ENCODE measurements at regions not wholly inside any gene's neighbourhood (a gene's known extent, or its start where the extent isn't known, plus 50 kb on each side); places are given as distances from the start of the nearest gene placed in this dataset.
"Not testable (repeated sequence)": the region's sequence is repeated elsewhere in the genome, so short reads cannot be mapped to it uniquely, and the experiment has no call there.

DNA sequence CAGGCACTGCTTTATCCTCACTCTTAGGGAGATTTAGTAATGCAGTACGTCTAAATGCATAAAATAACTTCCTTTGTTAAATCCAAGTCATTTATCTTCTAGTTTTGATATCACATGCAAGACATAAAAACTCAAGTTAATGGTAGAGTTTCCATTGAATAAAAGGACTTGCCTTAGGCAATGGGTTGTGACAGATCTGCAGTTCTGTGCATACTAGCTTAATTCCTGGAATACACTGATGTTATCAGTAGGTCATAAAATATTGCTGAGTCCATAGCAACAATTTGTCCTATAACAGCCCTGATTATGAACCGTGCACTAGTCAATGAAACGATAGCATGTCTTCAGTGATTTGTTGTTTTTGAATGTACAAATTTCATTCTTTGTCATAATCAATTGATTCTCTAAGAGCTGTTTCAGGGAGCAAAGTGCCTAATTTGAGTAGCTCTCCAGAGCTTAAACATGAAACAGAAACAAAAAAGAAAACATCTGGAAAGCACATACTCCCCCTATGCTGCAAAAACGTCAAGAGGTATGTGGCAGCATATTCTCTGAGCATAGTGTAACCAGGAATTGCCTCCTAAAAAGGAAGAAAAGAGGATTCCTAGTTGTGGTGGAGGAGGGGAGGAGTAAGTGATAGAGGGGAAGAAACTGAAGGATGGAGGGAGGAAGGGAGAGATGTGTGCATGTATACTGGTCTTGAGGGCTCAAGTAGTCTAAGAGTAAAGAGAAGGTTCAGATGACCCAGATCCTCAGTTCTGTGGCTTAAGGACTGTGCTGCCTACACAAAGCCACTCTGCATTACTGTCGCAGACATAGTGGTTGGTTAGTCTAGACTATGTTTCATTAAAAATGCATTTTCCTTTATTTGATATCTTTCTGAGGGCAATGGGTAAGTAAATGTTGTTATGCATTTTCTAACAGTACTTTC is 589.2 kb downstream of the PRR16 start:
- ChIA-PET CTCF (no interaction called here), POLR2A (no interaction called here)
- peaks cover 1% of the 10 kb centered on the region for H3K9me3 Mint-ChIP-seq (ENCODE audit: insufficient read depth)

DNA sequence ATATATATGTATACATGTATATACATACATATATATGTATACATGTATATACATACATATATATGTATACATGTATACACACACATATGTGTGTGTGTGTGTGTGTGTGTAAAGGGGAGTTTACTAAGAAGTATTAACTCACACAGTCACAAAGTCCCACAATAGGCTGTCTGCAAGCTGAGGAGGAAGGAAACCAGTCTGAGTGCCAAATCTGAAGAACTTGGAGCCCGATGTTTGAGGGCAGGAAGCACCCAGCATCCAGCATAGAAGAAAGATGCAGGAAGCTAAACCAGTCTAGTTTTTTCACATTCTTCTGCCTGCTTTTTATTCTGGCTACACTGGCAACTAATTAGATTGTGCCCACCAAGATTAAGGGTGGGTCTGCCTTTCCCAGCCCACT is 591.5 kb downstream of the PRR16 start:
- H3K79me2 ChIP-seq (ENCODE audit: control insufficient read depth, insufficient read depth, low read length), result no peaks in the 10 kb centered on the region
- no peak overlapping the region for H3K9ac ChIP-seq (ENCODE audit: low read length)
- intact Hi-C loops (cut with micrococcal nuclease), result no loop called here
- H3K27me3 ChIP-seq (replicated peaks in 1 of 4; ENCODE audit: control extremely low read depth in 1 of 4, control insufficient read depth in 3 of 4, insufficient read depth in 4 of 4, low read length in 3 of 4), result no peaks in the 10 kb centered on the region
- H3K4me1 Mint-ChIP-seq, result no peaks in the 10 kb centered on the region
- no peak overlapping the region for H3K4me3 Mint-ChIP-seq
- no peak for TF ChIP-seq EZH2 (IDR thresholded peaks at IDR 0.05; ENCODE audit: borderline replicate concordance, insufficient read depth, low read depth, low read length, poor library complexity, severe bottlenecking)
- TF ChIP-seq, protein P1, sequence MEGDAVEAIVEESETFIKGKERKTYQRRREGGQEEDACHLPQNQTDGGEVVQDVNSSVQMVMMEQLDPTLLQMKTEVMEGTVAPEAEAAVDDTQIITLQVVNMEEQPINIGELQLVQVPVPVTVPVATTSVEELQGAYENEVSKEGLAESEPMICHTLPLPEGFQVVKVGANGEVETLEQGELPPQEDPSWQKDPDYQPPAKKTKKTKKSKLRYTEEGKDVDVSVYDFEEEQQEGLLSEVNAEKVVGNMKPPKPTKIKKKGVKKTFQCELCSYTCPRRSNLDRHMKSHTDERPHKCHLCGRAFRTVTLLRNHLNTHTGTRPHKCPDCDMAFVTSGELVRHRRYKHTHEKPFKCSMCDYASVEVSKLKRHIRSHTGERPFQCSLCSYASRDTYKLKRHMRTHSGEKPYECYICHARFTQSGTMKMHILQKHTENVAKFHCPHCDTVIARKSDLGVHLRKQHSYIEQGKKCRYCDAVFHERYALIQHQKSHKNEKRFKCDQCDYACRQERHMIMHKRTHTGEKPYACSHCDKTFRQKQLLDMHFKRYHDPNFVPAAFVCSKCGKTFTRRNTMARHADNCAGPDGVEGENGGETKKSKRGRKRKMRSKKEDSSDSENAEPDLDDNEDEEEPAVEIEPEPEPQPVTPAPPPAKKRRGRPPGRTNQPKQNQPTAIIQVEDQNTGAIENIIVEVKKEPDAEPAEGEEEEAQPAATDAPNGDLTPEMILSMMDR (IDR thresholded peaks at IDR 0.05), result no peak
- H3K27ac Mint-ChIP-seq, result no peak overlapping the region
- DNase-seq (no peak), ATAC-seq (ENCODE audit: low read depth) (no peak)
- ChIA-PET CTCF (no interaction called here), POLR2A (no interaction called here)
- H3K36me3 ChIP-seq (replicated peaks in 1 of 2; ENCODE audit: control extremely low read depth in 1 of 2, control insufficient read depth in 1 of 2, extremely low read depth in 1 of 2, insufficient read depth in 2 of 2, low read length in 1 of 2), result no peaks in the 10 kb centered on the region
- no peak overlapping the region for H3K4me2 ChIP-seq (replicated peaks; ENCODE audit: low read depth, low read length, poor library complexity, severe bottlenecking)
- H3K9me3 ChIP-seq (ENCODE audit: control extremely low read depth in 1 of 3, control insufficient read depth in 2 of 3, insufficient read depth in 1 of 3, low read length in 2 of 3), result no peaks in the 10 kb centered on the region
- H3K27ac ChIP-seq (ENCODE audit: low read length in 2 of 2), result no peak overlapping the region
- H2AFZ ChIP-seq (ENCODE audit: insufficient read depth, low read depth, low read length, poor library complexity, severe bottlenecking), result no peak overlapping the region
- no peaks in the 10 kb centered on the region for H3K4me1 ChIP-seq (ENCODE audit: control insufficient read depth in 2 of 2, insufficient read depth in 2 of 2, low read length in 2 of 2)
- H3K9me3 Mint-ChIP-seq (ENCODE audit: insufficient read depth), result peaks cover 1% of the 10 kb centered on the region
- WGBS (ENCODE audit: insufficient coverage), result 13% methylated on average over 1 of the region's 1 CpG
- no peaks in the 10 kb centered on the region for H3K27me3 Mint-ChIP-seq
- H3K4me3 ChIP-seq (ENCODE audit: control extremely low read depth in 1 of 5, extremely low read depth in 1 of 5, insufficient read depth in 1 of 5, low read depth in 2 of 5, low read length in 4 of 5), result no peak overlapping the region
- no peaks in the 10 kb centered on the region for H4K20me1 ChIP-seq (ENCODE audit: control insufficient read depth, insufficient read depth, low read length, poor library complexity, severe bottlenecking)

More for the DNA sequence above, 589.2 kb downstream of the PRR16 start:
- no peak for TF ChIP-seq EZH2 (IDR thresholded peaks at IDR 0.05; ENCODE audit: borderline replicate concordance, insufficient read depth, low read depth, low read length, poor library complexity, severe bottlenecking)
- TF ChIP-seq, protein P1 (IDR thresholded peaks at IDR 0.05), result no peak
- H3K36me3 ChIP-seq (replicated peaks in 1 of 2; ENCODE audit: control extremely low read depth in 1 of 2, control insufficient read depth in 1 of 2, extremely low read depth in 1 of 2, insufficient read depth in 2 of 2, low read length in 1 of 2), result no peaks in the 10 kb centered on the region
- no peak for ATAC-seq (ENCODE audit: low read depth)
- no peaks in the 10 kb centered on the region for H3K27me3 ChIP-seq (replicated peaks in 1 of 4; ENCODE audit: control extremely low read depth in 1 of 4, control insufficient read depth in 3 of 4, insufficient read depth in 4 of 4, low read length in 3 of 4)
- no peaks in the 10 kb centered on the region for H3K4me1 ChIP-seq (ENCODE audit: control insufficient read depth in 2 of 2, insufficient read depth in 2 of 2, low read length in 2 of 2)
- H2AFZ ChIP-seq (ENCODE audit: insufficient read depth, low read depth, low read length, poor library complexity, severe bottlenecking), result no peak overlapping the region
- DNase-seq, result no peak
- Mint-ChIP-seq H3K4me1 (no peaks in the 10 kb centered on the region), H3K27ac (no peak overlapping the region), H3K27me3 (no peaks in the 10 kb centered on the region), H3K4me3 (no peak overlapping the region)
- H3K27ac ChIP-seq (ENCODE audit: low read length in 2 of 2), result no peak overlapping the region
- no CpG with 5 or more reads among the region's 5 CpGs for WGBS (ENCODE audit: insufficient coverage)
- no peaks in the 10 kb centered on the region for H4K20me1 ChIP-seq (ENCODE audit: control insufficient read depth, insufficient read depth, low read length, poor library complexity, severe bottlenecking)
- intact Hi-C loops (cut with micrococcal nuclease), result no loop called here
- no peak overlapping the region for H3K9ac ChIP-seq (ENCODE audit: low read length)
- no peaks in the 10 kb centered on the region for H3K9me3 ChIP-seq (ENCODE audit: control extremely low read depth in 1 of 3, control insufficient read depth in 2 of 3, insufficient read depth in 1 of 3, low read length in 2 of 3)
- H3K79me2 ChIP-seq (ENCODE audit: control insufficient read depth, insufficient read depth, low read length), result no peaks in the 10 kb centered on the region
- H3K4me2 ChIP-seq (replicated peaks; ENCODE audit: low read depth, low read length, poor library complexity, severe bottlenecking), result no peak overlapping the region
- no peak overlapping the region for H3K4me3 ChIP-seq (ENCODE audit: control extremely low read depth in 1 of 5, extremely low read depth in 1 of 5, insufficient read depth in 1 of 5, low read depth in 2 of 5, low read length in 4 of 5)

DNA sequence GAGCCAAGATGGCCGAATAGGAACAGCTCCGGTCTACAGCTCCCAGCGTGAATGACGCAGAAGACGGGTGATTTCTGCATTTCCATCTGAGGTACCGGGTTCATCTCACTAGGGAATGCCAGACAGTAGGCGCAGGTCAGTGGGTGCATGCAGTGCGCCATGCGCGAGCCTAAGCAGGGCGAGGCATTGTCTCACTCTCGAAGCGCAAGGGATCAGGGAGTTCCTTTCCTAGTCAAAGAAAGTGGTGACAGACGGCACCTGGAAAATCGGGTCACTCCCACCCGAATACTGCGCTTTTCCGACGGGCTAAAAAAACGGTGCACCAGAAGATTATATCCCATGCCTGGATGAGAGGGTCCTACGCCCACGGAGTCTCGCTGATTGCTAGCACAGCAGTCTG is 600.1 kb downstream of the PRR16 start:
- CTCF ChIA-PET, result not testable (repeated sequence)

More for the DNA sequence above, 600.1 kb downstream of the PRR16 start:
- H4K20me1 ChIP-seq (ENCODE audit: control insufficient read depth, insufficient read depth, low read length, poor library complexity, severe bottlenecking); H3K27ac Mint-ChIP-seq; H3K4me1 Mint-ChIP-seq; H3K4me3 Mint-ChIP-seq; H3K27me3 ChIP-seq (replicated peaks in 1 of 4; ENCODE audit: control extremely low read depth in 1 of 4, control insufficient read depth in 3 of 4, insufficient read depth in 4 of 4, low read length in 3 of 4); H3K79me2 ChIP-seq (ENCODE audit: control insufficient read depth, insufficient read depth, low read length); H3K4me2 ChIP-seq (replicated peaks; ENCODE audit: low read depth, low read length, poor library complexity, severe bottlenecking); intact Hi-C loops (cut with micrococcal nuclease); H3K9me3 Mint-ChIP-seq (ENCODE audit: insufficient read depth); DNase-seq; H3K27ac ChIP-seq (ENCODE audit: low read length in 2 of 2); H3K4me3 ChIP-seq (ENCODE audit: control extremely low read depth in 1 of 5, extremely low read depth in 1 of 5, insufficient read depth in 1 of 5, low read depth in 2 of 5, low read length in 4 of 5); H3K4me1 ChIP-seq (ENCODE audit: control insufficient read depth in 2 of 2, insufficient read depth in 2 of 2, low read length in 2 of 2); POLR2A ChIA-PET; ATAC-seq (ENCODE audit: low read depth); H3K36me3 ChIP-seq (replicated peaks in 1 of 2; ENCODE audit: control extremely low read depth in 1 of 2, control insufficient read depth in 1 of 2, extremely low read depth in 1 of 2, insufficient read depth in 2 of 2, low read length in 1 of 2); H3K9me3 ChIP-seq (ENCODE audit: control extremely low read depth in 1 of 3, control insufficient read depth in 2 of 3, insufficient read depth in 1 of 3, low read length in 2 of 3); H2AFZ ChIP-seq (ENCODE audit: insufficient read depth, low read depth, low read length, poor library complexity, severe bottlenecking); H3K27me3 Mint-ChIP-seq; H3K9ac ChIP-seq (ENCODE audit: low read length): not testable (repeated sequence)
- 96% methylated on average over 21 of the region's 23 CpGs for WGBS (ENCODE audit: insufficient coverage)

All from B cell (primary cell).